Liver (tissue), 2 donors: ENCODE measurements at regions not wholly inside any gene's neighbourhood (a gene's known extent, or its start where the extent isn't known, plus 50 kb on each side); places are given as distances from the start of the nearest gene placed in this dataset.

Experiments
- EGR1 ChIP-seq, 2 donors: IDR thresholded peaks; 2 replicates each; pipeline ENCODE4 v1.6.1; 2016 to 2018; ENCODE audit warnings: antibody characterized with exemption in 2 of 2, low read depth in 2 of 2
- FOXA1 ChIP-seq: IDR thresholded peaks from 2 replicates; pipeline ENCODE4 v1.6.1; 2016; ENCODE audit warnings: antibody characterized with exemption
- RAD21 ChIP-seq, 2 donors: IDR thresholded peaks; 2 replicates each; pipeline ENCODE4 v1.6.1; 2016; ENCODE audit warnings: antibody characterized with exemption in 2 of 2, mild to moderate bottlenecking in 2 of 2
- SP1 ChIP-seq: IDR thresholded peaks from 2 replicates; pipeline ENCODE4 v1.6.1; 2018; ENCODE audit warnings: antibody characterized with exemption, mild to moderate bottlenecking
- TF ChIP-seq, protein P1 (sequence below): IDR thresholded peaks from 2 replicates; pipeline ENCODE4 v1.6.1; 2016; ENCODE audit warnings: antibody characterized with exemption, mild to moderate bottlenecking
- TF ChIP-seq, protein P2 (sequence below): IDR thresholded peaks from 2 replicates; pipeline ENCODE4 v1.6.1; 2016; ENCODE audit warnings: antibody characterized with exemption
- donor health status: healthy.

DNA sequence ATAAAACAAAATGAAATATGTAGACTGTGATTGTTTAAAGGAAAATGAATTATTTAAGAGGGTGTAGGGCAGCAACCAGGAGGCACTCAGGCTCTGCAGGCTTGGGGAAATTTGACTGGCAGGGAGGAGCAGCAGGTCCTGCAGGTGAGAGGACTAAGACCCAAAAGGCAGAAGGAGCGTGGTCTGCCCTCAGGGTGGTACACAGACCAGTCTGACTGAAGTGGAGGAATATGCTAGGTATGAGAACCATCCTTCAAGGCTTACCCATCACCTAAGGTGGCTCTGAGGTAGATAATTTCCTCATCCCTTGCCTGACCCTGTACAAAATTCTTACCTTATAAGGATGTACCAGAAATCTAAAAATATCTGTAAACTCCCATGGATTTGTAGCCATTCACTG lies 261.3 kb upstream of the RASGEF1B start:
- TF ChIP-seq, protein P1, sequence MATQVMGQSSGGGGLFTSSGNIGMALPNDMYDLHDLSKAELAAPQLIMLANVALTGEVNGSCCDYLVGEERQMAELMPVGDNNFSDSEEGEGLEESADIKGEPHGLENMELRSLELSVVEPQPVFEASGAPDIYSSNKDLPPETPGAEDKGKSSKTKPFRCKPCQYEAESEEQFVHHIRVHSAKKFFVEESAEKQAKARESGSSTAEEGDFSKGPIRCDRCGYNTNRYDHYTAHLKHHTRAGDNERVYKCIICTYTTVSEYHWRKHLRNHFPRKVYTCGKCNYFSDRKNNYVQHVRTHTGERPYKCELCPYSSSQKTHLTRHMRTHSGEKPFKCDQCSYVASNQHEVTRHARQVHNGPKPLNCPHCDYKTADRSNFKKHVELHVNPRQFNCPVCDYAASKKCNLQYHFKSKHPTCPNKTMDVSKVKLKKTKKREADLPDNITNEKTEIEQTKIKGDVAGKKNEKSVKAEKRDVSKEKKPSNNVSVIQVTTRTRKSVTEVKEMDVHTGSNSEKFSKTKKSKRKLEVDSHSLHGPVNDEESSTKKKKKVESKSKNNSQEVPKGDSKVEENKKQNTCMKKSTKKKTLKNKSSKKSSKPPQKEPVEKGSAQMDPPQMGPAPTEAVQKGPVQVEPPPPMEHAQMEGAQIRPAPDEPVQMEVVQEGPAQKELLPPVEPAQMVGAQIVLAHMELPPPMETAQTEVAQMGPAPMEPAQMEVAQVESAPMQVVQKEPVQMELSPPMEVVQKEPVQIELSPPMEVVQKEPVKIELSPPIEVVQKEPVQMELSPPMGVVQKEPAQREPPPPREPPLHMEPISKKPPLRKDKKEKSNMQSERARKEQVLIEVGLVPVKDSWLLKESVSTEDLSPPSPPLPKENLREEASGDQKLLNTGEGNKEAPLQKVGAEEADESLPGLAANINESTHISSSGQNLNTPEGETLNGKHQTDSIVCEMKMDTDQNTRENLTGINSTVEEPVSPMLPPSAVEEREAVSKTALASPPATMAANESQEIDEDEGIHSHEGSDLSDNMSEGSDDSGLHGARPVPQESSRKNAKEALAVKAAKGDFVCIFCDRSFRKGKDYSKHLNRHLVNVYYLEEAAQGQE, result no peak
- TF ChIP-seq SP1, result no peak
- TF ChIP-seq RAD21 (IDR thresholded peaks at IDR 0.05), result no peak
- TF ChIP-seq, protein P2, sequence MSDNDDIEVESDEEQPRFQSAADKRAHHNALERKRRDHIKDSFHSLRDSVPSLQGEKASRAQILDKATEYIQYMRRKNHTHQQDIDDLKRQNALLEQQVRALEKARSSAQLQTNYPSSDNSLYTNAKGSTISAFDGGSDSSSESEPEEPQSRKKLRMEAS, result no peak
- no peak for TF ChIP-seq FOXA1
- no peak for TF ChIP-seq EGR1 (IDR thresholded peaks at IDR 0.05; ENCODE audit: low read depth in 2 of 2)
